Keratinocyte (primary cell): ENCODE measurements at regions not wholly inside any gene's neighbourhood (a gene's known extent, or its start where the extent isn't known, plus 50 kb on each side); places are given as distances from the start of the nearest gene placed in this dataset.

ENCODE experiments used
- DNase-seq: peaks from one replicate; pipeline ENCODE4 v3.0.0-alpha.2; 2011; ENCODE audit warnings: low read depth, missing footprints, low spot score
- FAIRE-seq: peaks from 2 replicates; lab custom pipeline; 2011; peaks lifted over from hg19 to GRCh38; lab: Jason Lieb, UNC
- H2AFZ ChIP-seq: 2 replicates; pipeline ENCODE4 v1.6.0; 2012; ENCODE audit warnings: low read length, control low read depth, inconsistent platforms; ENCODE audit not compliant: control insufficient read depth
- H3K27ac ChIP-seq: 2 replicates; pipeline ENCODE4 v1.5.1; 2011; ENCODE audit warnings: low read length; ENCODE audit not compliant: control insufficient read depth, insufficient read depth
- H3K27me3 ChIP-seq: 3 replicates; pipeline ENCODE4 v1.6.0; 2011; ENCODE audit warnings: low read length; ENCODE audit not compliant: control insufficient read depth, insufficient read depth; ENCODE audit errors: extremely low read depth
- H3K36me3 ChIP-seq, 2 experiments: 2 replicates in 1 of 2; 3 replicates in 1 of 2; pipeline ENCODE4 v1.5.1; 2011; ENCODE audit warnings: low read length in 2 of 2, mild to moderate bottlenecking in 1 of 2; ENCODE audit not compliant: control insufficient read depth in 2 of 2, insufficient read depth in 2 of 2; ENCODE audit errors: extremely low read depth in 1 of 2
- H3K4me1 ChIP-seq: 3 replicates; pipeline ENCODE4 v1.5.1; 2011; ENCODE audit warnings: low read length; ENCODE audit not compliant: control insufficient read depth, insufficient read depth; ENCODE audit errors: extremely low read depth
- H3K4me2 ChIP-seq: 3 replicates; pipeline ENCODE4 v1.6.0; 2011; ENCODE audit warnings: low read depth, low read length; ENCODE audit not compliant: control insufficient read depth, insufficient read depth; ENCODE audit errors: extremely low read depth
- H3K4me3 ChIP-seq, 3 experiments: fragments of 200-600 bp in 1 of 3; sonication (generic) in 1 of 3; 2 replicates in 2 of 3; 3 replicates in 1 of 3; pipeline ENCODE4 v1.5.1; 2011 to 2016; ENCODE audit warnings: low read length in 3 of 3, mild to moderate bottlenecking in 3 of 3, control low read depth in 2 of 3, inconsistent platforms in 1 of 3, low read depth in 1 of 3, mixed read lengths in 1 of 3, mixed run types in 1 of 3, moderate library complexity in 1 of 3; ENCODE audit not compliant: control insufficient read depth in 2 of 3, insufficient read depth in 2 of 3; ENCODE audit errors: extremely low read depth in 1 of 3
- H3K79me2 ChIP-seq: 2 replicates; pipeline ENCODE4 v1.6.0; 2012; ENCODE audit warnings: low read length; ENCODE audit not compliant: control insufficient read depth, insufficient read depth
- H3K9ac ChIP-seq: 3 replicates; pipeline ENCODE4 v1.6.0; 2011; ENCODE audit warnings: low read length; ENCODE audit not compliant: control insufficient read depth, insufficient read depth; ENCODE audit errors: extremely low read depth
- H3K9me1 ChIP-seq: 3 replicates; pipeline ENCODE4 v1.6.0; 2011; ENCODE audit warnings: low read length; ENCODE audit not compliant: control insufficient read depth, insufficient read depth; ENCODE audit errors: extremely low read depth
- H3K9me3 ChIP-seq: 2 replicates; pipeline ENCODE4 v1.5.1; 2012; ENCODE audit warnings: low read depth, low read length; ENCODE audit not compliant: control insufficient read depth
- H4K20me1 ChIP-seq: 3 replicates; pipeline ENCODE4 v1.6.0; 2011; ENCODE audit warnings: low read length; ENCODE audit not compliant: control insufficient read depth, insufficient read depth; ENCODE audit errors: extremely low read depth
- EZH2 ChIP-seq: IDR thresholded peaks from one replicate; pipeline ENCODE4 v1.6.1; 2012; ENCODE audit warnings: inconsistent platforms, mild to moderate bottlenecking, low read length, moderate library complexity
- dilution Hi-C: fragments of 300-500 bp; cut with MboI; formaldehyde crosslinking; loops from one replicate; pipeline ENCODE4 v1.7.0; 2020; ENCODE audit warnings: low sequenced_read_pairs; ENCODE audit not compliant: extremely low pct_ligation_motif_present
- TF ChIP-seq, protein P1 (sequence below), 3 experiments: IDR thresholded peaks in 1 of 3; conservative IDR thresholded peaks in 1 of 3; optimal IDR thresholded peaks in 1 of 3; 2 replicates in 2 of 3; 3 replicates in 1 of 3; pipeline versions ENCODE3 to v1.5.1; 2011; ENCODE audit warnings: low read length in 3 of 3, mild to moderate bottlenecking in 3 of 3, moderate library complexity in 2 of 3, control low read depth in 1 of 3, inconsistent platforms in 1 of 3; ENCODE audit not compliant: insufficient read depth in 2 of 3; ENCODE audit errors: extremely low read depth in 1 of 3

DNA sequence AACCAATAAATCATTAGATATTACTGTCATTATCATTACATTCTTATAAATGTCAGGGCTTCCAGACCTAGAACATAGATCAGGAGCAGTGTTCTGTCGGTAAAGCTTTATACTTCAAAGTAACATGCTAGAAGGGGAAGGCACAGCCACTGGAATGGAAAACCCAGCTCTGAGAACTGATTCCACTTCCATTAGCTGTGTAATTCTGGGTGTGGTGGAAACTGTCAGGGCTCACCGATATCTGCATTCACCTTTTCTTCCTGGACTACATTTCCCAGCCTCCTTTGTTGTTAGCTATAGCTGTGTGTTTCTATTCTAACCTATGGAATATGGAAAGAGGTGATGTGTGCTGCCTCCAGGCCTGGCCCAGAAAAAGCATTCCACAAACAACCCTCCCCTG is 585.8 kb downstream of the BUD13 start:
- no peaks in the 10 kb centered on the region for H4K20me1 ChIP-seq
- dilution Hi-C loops: no loop called here
- no peak for TF ChIP-seq EZH2
- TF ChIP-seq, protein P1, sequence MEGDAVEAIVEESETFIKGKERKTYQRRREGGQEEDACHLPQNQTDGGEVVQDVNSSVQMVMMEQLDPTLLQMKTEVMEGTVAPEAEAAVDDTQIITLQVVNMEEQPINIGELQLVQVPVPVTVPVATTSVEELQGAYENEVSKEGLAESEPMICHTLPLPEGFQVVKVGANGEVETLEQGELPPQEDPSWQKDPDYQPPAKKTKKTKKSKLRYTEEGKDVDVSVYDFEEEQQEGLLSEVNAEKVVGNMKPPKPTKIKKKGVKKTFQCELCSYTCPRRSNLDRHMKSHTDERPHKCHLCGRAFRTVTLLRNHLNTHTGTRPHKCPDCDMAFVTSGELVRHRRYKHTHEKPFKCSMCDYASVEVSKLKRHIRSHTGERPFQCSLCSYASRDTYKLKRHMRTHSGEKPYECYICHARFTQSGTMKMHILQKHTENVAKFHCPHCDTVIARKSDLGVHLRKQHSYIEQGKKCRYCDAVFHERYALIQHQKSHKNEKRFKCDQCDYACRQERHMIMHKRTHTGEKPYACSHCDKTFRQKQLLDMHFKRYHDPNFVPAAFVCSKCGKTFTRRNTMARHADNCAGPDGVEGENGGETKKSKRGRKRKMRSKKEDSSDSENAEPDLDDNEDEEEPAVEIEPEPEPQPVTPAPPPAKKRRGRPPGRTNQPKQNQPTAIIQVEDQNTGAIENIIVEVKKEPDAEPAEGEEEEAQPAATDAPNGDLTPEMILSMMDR (optimal IDR thresholded peaks at IDR 0.05 in 1 of 3, IDR thresholded peaks at IDR 0.05 in 1 of 3, conservative IDR thresholded peaks at IDR 0.05 in 1 of 3; ENCODE audit: extremely low read depth in 1 of 3, insufficient read depth in 2 of 3, low read length in 3 of 3): no peak
- H3K9me1 ChIP-seq: no peaks in the 10 kb centered on the region
- no peaks in the 10 kb centered on the region for H3K36me3 ChIP-seq
- H3K4me3 ChIP-seq: no peak overlapping the region
- no peaks in the 10 kb centered on the region for H3K79me2 ChIP-seq
- H3K9me3 ChIP-seq: no peaks in the 10 kb centered on the region
- no peak overlapping the region for H3K27ac ChIP-seq
- DNase-seq: no peak
- H3K9ac ChIP-seq: no peak overlapping the region
- FAIRE-seq: no peak
- no peak overlapping the region for H2AFZ ChIP-seq
- H3K27me3 ChIP-seq: peaks cover 3% of the 10 kb centered on the region
- H3K4me2 ChIP-seq: no peak overlapping the region
- H3K4me1 ChIP-seq: no peaks in the 10 kb centered on the region

DNA sequence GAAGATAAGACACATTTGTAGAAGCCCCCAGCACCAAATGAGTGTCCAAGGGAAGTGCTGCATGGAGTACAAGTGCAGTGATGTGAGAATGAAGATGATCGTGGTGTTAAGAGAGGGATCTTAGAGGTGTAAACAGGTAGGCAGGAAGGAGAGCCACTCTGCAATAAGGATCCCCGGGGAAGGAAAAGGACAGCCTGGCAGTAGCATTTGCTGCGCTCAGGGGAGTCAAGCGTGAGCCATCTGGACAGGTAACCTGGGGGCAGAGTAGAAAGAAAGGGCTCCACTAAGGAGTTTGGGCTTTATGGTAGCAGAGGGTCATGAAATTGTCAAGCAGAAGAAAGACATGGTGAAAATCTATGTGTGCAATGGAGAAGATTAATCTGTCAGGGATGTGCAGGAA is 587.2 kb downstream of the BUD13 start:
- Histone ChIP-seq H3K27ac (no peak overlapping the region), H3K9ac (no peak overlapping the region), H3K4me1 (no peaks in the 10 kb centered on the region), H3K4me2 (no peak overlapping the region), H3K79me2 (no peaks in the 10 kb centered on the region), H3K4me3 (no peak overlapping the region), H3K27me3 (no peaks in the 10 kb centered on the region), H4K20me1 (no peaks in the 10 kb centered on the region), H3K9me1 (no peaks in the 10 kb centered on the region), H3K9me3 (no peaks in the 10 kb centered on the region), H3K36me3 (no peaks in the 10 kb centered on the region), H2AFZ (no peak overlapping the region)
- no peak for FAIRE-seq
- dilution Hi-C loops: no loop called here
- no peak for TF ChIP-seq EZH2
- TF ChIP-seq, protein P1 (optimal IDR thresholded peaks at IDR 0.05 in 1 of 3, IDR thresholded peaks at IDR 0.05 in 1 of 3, conservative IDR thresholded peaks at IDR 0.05 in 1 of 3; ENCODE audit: extremely low read depth in 1 of 3, insufficient read depth in 2 of 3, low read length in 3 of 3): no peak
- no peak for DNase-seq
